GM23248 (cell line): ENCODE measurements at regions not wholly inside any gene's neighbourhood (a gene's known extent, or its start where the extent isn't known, plus 50 kb on each side); places are given as distances from the start of the nearest gene placed in this dataset.

ENCODE experiments used
- DNase-seq: peaks from one replicate; pipeline ENCODE4 v3.0.0-alpha.2; 2015
- H2AFZ ChIP-seq: fragments of 200-600 bp; sonication (generic); 2 replicates; pipeline ENCODE4 v1.6.1; 2016; ENCODE audit warnings: antibody characterized with exemption
- H3F3A ChIP-seq: fragments of 200-600 bp; sonication (generic); 2 replicates; pipeline ENCODE4 v1.6.1; 2016; ENCODE audit warnings: mild to moderate bottlenecking, antibody characterized with exemption, mixed run types; ENCODE audit not compliant: insufficient read depth
- H3K27ac ChIP-seq: fragments of 200-600 bp; sonication (generic); 2 replicates; pipeline ENCODE4 v1.5.1; 2016; ENCODE audit warnings: mild to moderate bottlenecking
- H3K27me3 ChIP-seq: fragments of 200-600 bp; sonication (generic); replicated peaks from 2 replicates; pipeline ENCODE4 v1.6.1; 2016; ENCODE audit warnings: mild to moderate bottlenecking; ENCODE audit not compliant: insufficient read depth
- H3K36me3 ChIP-seq: fragments of 200-600 bp; sonication (generic); 2 replicates; pipeline ENCODE4 v1.6.1; 2016; ENCODE audit warnings: low read depth, mild to moderate bottlenecking
- H3K4me1 ChIP-seq: fragments of 200-600 bp; sonication (generic); 2 replicates; pipeline ENCODE4 v1.6.1; 2016; ENCODE audit warnings: mild to moderate bottlenecking; ENCODE audit not compliant: insufficient read depth
- H3K4me2 ChIP-seq: fragments of 200-600 bp; sonication (generic); one replicate; pipeline ENCODE4 v1.6.1; 2016; ENCODE audit warnings: mild to moderate bottlenecking; ENCODE audit not compliant: unreplicated experiment
- H3K4me3 ChIP-seq: fragments of 200-600 bp; sonication (generic); 2 replicates; pipeline ENCODE4 v1.5.1; 2016; ENCODE audit warnings: mild to moderate bottlenecking
- H3K79me2 ChIP-seq: fragments of 200-600 bp; sonication (generic); 2 replicates; pipeline ENCODE4 v1.6.1; 2016; ENCODE audit warnings: mild to moderate bottlenecking; ENCODE audit not compliant: insufficient read depth
- H3K9ac ChIP-seq: fragments of 200-600 bp; sonication (generic); 2 replicates; pipeline ENCODE4 v1.6.1; 2016; ENCODE audit warnings: mild to moderate bottlenecking
- H3K9me2 ChIP-seq: fragments of 200-600 bp; sonication (generic); 2 replicates; pipeline ENCODE4 v1.6.1; 2016; ENCODE audit warnings: mixed run types, mild to moderate bottlenecking, moderate library complexity; ENCODE audit not compliant: insufficient read depth
- H3K9me3 ChIP-seq: fragments of 200-600 bp; sonication (generic); one replicate; pipeline ENCODE4 v1.6.1; 2017; ENCODE audit warnings: low read depth
- H4K20me1 ChIP-seq: fragments of 200-600 bp; sonication (generic); 2 replicates; pipeline ENCODE4 v1.6.0; 2016; ENCODE audit not compliant: insufficient read depth
- EZH2 ChIP-seq: fragments of 200-600 bp; sonication (generic); IDR thresholded peaks from 2 replicates; pipeline ENCODE4 v1.6.1; 2018; ENCODE audit warnings: antibody characterized with exemption, mild to moderate bottlenecking; ENCODE audit not compliant: insufficient read depth, poor library complexity, severe bottlenecking
- EZH2phosphoT487 ChIP-seq: fragments of 200-600 bp; sonication (generic); IDR thresholded peaks from 2 replicates; pipeline ENCODE4 v1.6.1; 2018; ENCODE audit warnings: antibody characterized with exemption, moderate library complexity, mild to moderate bottlenecking, low read depth; ENCODE audit not compliant: insufficient read depth
- WGBS, 2 experiments: methylation state at CpG; one replicate each; pipeline ENCODE4 v1.1.6; 2015 to 2017; ENCODE audit warnings: low lambda C conversion rate in 2 of 2, low coverage in 1 of 2; ENCODE audit errors: missing lambda C conversion rate in 2 of 2; 5-methylcytosine and 5-hydroxymethylcytosine counted together
- in situ Hi-C: fragments of 300-500 bp; cut with MboI; formaldehyde crosslinking; loops from 2 replicates; pipeline ENCODE4 v1.15.0; 2020

DNA sequence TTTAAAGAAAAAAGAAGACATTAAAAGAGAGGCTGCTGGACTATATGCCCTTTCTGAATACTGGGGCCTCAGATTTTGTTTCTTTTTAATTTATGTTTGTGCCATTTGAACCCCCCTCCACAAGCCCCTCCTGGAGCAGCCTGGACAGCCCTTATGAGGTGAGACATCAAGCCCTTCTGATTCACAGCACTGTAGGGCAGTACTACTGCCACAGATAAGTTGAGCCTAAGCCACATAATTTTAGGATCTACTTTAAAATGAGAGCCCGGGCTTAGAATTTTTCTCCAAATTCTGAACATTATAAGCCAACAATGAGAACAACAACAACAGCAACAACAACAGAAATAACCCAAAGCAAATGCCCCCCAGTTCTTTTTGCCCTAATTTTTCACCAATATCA, 256.9 kb upstream of the SALL1 start:
- H3F3A ChIP-seq = peaks cover 34% of the 10 kb centered on the region
- H3K4me3 ChIP-seq = no peak overlapping the region
- H3K27me3 ChIP-seq = no peaks in the 10 kb centered on the region
- H4K20me1 ChIP-seq = no peaks in the 10 kb centered on the region
- peaks cover 24% of the 10 kb centered on the region for H3K4me1 ChIP-seq
- 94 to 100% methylated on average over 1 of the region's 1 CpG for WGBS, 2 experiments
- H3K9ac ChIP-seq = no peak overlapping the region
- H3K4me2 ChIP-seq = peak overlapping the region; percentile 59
- H3K36me3 ChIP-seq = no peaks in the 10 kb centered on the region
- peak overlapping the region; percentile 45 for H3K27ac ChIP-seq
- H3K79me2 ChIP-seq = no peaks in the 10 kb centered on the region
- TF ChIP-seq EZH2 = no peak
- TF ChIP-seq EZH2phosphoT487 = no peak
- H3K9me2 ChIP-seq = no peaks in the 10 kb centered on the region
- in situ Hi-C loops = no loop called here
- no peaks in the 10 kb centered on the region for H3K9me3 ChIP-seq
- peak; percentile 27 for DNase-seq
- peak overlapping the region; percentile 4; the same call in 1 of the 2 replicates for H2AFZ ChIP-seq

DNA sequence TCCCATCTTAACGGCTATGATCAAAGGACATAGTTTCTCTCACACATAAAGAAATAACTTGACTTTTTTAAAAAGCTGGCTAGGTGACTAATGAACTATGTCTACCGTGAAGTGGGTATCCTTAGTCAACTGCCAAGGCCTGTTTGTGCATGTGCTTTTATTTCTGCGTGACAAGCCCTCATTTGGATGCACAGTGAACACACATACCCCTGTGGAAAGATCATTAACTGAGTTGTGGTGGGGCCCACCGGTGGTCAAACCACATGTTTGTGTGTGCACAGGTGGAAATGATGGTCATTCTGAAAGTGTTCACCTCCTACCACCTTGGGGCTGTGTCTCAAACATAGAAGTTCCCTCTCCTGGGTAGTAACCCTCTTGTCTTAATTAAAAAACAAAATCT, 256.1 kb upstream of the SALL1 start:
- no peaks in the 10 kb centered on the region for H3K27me3 ChIP-seq
- H2AFZ ChIP-seq = no peak overlapping the region
- no peaks in the 10 kb centered on the region for H4K20me1 ChIP-seq
- H3K9me2 ChIP-seq = no peaks in the 10 kb centered on the region
- no peak overlapping the region for H3K9ac ChIP-seq
- 96 to 99% methylated on average over 4 of the region's 4 CpGs for WGBS, 2 experiments
- no peak for TF ChIP-seq EZH2
- H3K9me3 ChIP-seq = no peaks in the 10 kb centered on the region
- H3K4me2 ChIP-seq = no peak overlapping the region
- H3K27ac ChIP-seq = no peak overlapping the region
- peaks cover 31% of the 10 kb centered on the region for H3K4me1 ChIP-seq
- H3K36me3 ChIP-seq = no peaks in the 10 kb centered on the region
- in situ Hi-C loops = no loop called here
- H3K4me3 ChIP-seq = no peak overlapping the region
- no peaks in the 10 kb centered on the region for H3K79me2 ChIP-seq
- DNase-seq = no peak
- H3F3A ChIP-seq = peaks cover 41% of the 10 kb centered on the region

GRCh38 chr16:51405361-51405760, 254.3 kb upstream of the SALL1 start:
- Histone ChIP-seq H3F3A (peaks cover 43% of the 10 kb centered on the region), H2AFZ (no peak overlapping the region), H3K4me2 (no peak overlapping the region), H3K9me2 (no peaks in the 10 kb centered on the region), H3K4me3 (no peak overlapping the region), H3K9ac (no peak overlapping the region), H4K20me1 (no peaks in the 10 kb centered on the region), H3K36me3 (no peaks in the 10 kb centered on the region), H3K27me3 (no peaks in the 10 kb centered on the region), H3K79me2 (no peaks in the 10 kb centered on the region), H3K4me1 (peaks cover 31% of the 10 kb centered on the region), H3K27ac (no peak overlapping the region), H3K9me3 (no peaks in the 10 kb centered on the region)
- 95 to 100% methylated on average over 2 of the region's 2 CpGs for WGBS, 2 experiments
- in situ Hi-C loops = no loop called here
- no peak for DNase-seq
- TF ChIP-seq EZH2 (no peak), EZH2phosphoT487 (no peak)

DNA sequence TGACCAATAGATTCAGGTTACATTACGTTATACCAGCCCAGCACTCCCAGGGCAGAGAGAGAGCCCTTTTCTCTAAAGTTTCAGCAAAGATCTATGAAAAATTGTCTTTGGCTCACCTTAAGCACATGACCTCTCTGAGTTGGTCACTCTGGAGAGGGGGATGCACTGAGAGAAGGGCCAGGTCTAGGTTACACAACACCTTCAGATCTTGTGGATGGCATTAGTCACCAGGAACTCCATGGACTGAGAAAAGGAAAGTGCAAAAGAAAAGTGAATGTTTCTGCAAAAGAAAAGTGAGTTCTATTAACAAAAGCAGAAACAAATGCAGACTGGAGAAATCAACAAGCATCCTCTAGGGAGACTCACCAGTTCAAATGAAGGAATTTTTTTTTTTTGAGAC, 253.3 kb upstream of the SALL1 start:
- Histone ChIP-seq H3F3A (peaks cover 35% of the 10 kb centered on the region), H3K27me3 (no peaks in the 10 kb centered on the region), H2AFZ (no peak overlapping the region), H3K9me2 (no peaks in the 10 kb centered on the region), H3K9ac (no peak overlapping the region), H3K27ac (no peak overlapping the region), H4K20me1 (no peaks in the 10 kb centered on the region), H3K4me2 (no peak overlapping the region), H3K9me3 (no peaks in the 10 kb centered on the region), H3K4me3 (no peak overlapping the region), H3K79me2 (no peaks in the 10 kb centered on the region), H3K4me1 (peaks cover 27% of the 10 kb centered on the region), H3K36me3 (no peaks in the 10 kb centered on the region)
- 95 to 100% methylated on average over 1 of the region's 1 CpG for WGBS, 2 experiments
- in situ Hi-C loops = no loop called here
- DNase-seq = peak; percentile 23
- no peak for TF ChIP-seq EZH2
- TF ChIP-seq EZH2phosphoT487 = no peak

DNA sequence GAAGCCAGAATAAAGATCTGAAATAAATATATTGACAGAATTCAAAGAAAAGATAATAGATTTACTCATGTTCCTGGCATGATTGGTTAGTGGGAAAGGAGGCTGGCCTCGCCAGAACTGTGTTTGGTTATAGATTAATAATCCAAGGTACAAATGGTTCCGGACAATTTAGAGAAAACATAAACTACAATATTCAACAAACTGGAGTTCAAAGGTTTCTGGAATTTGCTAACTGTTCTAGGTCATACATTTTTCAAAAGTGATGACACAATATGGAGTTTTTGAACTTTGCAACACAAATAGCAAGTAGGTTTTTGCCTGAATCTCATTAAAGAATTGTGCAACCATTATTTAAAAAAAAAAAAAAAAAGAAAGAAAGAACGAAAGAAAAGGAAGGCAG, 251.7 kb upstream of the SALL1 start:
- no peak for TF ChIP-seq EZH2
- TF ChIP-seq EZH2phosphoT487 = no peak
- Histone ChIP-seq H3K36me3 (no peaks in the 10 kb centered on the region), H3K27me3 (no peaks in the 10 kb centered on the region), H3K4me2 (no peak overlapping the region), H3K79me2 (no peaks in the 10 kb centered on the region), H2AFZ (no peak overlapping the region), H3K4me3 (no peak overlapping the region), H4K20me1 (no peaks in the 10 kb centered on the region), H3K27ac (no peak overlapping the region), H3K9ac (no peak overlapping the region), H3K9me2 (no peaks in the 10 kb centered on the region), H3K9me3 (no peaks in the 10 kb centered on the region), H3F3A (peaks cover 19% of the 10 kb centered on the region), H3K4me1 (peaks cover 11% of the 10 kb centered on the region)
- DNase-seq = peak; percentile 51
- in situ Hi-C loops = no loop called here
- 9 to 11% methylated on average over 3 of the region's 3 CpGs for WGBS, 2 experiments
